ENCODE measurements at regions not wholly inside any gene's neighbourhood (a gene's known extent, or its start where the extent isn't known, plus 50 kb on each side); places are given as distances from the start of the nearest gene placed in this dataset.

DNA sequence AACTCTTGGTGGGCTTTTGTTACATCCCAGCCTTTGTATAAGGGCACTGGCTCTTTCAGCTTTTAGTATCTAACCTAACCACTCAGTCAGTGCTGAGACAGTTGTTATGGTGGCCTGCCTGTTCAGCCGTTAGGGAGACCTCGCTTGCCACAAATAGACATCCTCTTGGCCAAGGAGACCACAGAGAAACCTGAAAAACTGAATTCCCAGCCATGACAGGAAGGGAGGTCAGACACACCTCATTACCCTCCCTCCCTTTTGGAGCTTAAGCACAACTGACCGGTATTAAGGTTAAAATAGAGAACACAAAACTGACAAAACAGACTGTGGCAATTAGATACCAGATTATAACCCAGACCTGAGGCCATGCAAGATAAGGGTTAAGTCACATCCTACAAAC is 1639.3 kb downstream of the RPA4 start:
- TF ChIP-seq, protein P1, sequence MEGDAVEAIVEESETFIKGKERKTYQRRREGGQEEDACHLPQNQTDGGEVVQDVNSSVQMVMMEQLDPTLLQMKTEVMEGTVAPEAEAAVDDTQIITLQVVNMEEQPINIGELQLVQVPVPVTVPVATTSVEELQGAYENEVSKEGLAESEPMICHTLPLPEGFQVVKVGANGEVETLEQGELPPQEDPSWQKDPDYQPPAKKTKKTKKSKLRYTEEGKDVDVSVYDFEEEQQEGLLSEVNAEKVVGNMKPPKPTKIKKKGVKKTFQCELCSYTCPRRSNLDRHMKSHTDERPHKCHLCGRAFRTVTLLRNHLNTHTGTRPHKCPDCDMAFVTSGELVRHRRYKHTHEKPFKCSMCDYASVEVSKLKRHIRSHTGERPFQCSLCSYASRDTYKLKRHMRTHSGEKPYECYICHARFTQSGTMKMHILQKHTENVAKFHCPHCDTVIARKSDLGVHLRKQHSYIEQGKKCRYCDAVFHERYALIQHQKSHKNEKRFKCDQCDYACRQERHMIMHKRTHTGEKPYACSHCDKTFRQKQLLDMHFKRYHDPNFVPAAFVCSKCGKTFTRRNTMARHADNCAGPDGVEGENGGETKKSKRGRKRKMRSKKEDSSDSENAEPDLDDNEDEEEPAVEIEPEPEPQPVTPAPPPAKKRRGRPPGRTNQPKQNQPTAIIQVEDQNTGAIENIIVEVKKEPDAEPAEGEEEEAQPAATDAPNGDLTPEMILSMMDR (conservative IDR thresholded peaks at IDR 0.05; ENCODE audit: low read depth, low read length): no peak
- TF ChIP-seq EZH2phosphoT487 (IDR thresholded peaks at IDR 0.05; ENCODE audit: borderline replicate concordance, low read length): no peak
